ENCODE measurements at regions not wholly inside any gene's neighbourhood (a gene's known extent, or its start where the extent isn't known, plus 50 kb on each side); places are given as distances from the start of the nearest gene placed in this dataset.
A peak's percentile ranks its signal among the peaks of the same experiment; 100 is the strongest.

DNA sequence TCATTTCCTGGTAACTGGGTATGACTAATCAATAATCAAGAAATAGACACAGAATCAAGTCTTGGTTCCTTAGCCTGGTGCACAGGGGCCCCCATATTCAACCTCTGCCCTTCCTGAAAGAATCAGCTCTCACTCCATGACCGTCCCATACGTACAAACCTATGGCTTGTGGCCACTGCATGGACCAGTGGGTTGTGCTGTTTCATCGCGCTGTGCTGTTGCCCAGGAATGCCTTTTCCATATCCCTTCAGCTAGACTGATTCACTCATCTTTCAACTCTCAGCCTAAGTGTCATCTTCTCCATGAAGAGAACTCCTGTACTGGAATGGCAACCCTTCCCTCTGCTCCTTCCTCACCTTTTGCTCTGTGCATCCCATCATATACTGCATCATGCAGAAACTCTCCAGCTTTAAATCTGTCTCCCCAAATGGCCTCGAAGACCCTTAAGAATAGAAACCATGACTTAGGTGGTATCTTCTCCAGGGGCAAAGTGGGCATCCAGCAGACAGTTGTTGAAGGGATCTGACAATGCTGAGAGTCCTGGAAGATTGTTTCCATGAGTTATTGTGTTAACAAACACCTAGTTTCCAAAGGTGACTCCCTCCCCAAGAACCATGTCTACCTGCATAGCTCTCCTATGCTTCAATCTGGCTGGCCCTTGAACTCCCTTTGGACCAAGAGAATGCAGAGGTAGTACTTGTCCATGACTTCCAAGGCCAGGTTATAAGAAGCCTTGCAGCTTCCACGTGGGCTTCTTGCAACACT, 180.8 kb downstream of the ACTL7B start:
- DNase-seq, result no peak

GRCh38 chr9:108673386-108673785, 182.4 kb downstream of the ACTL7B start:
- DNase-seq, result no peak

GRCh38 chr9:108672475-108673190, 183.2 kb downstream of the ACTL7B start:
- DNase-seq, result no peak

GRCh38 chr9:108671794-108672193, 184.0 kb downstream of the ACTL7B start:
- no peak for DNase-seq

- DNase-seq, result no peak
Measured at GRCh38 chr9:108671176-108671575, 184.6 kb downstream of the ACTL7B start.

- DNase-seq, result no peak
Measured at GRCh38 chr9:108668938-108669335, 186.8 kb downstream of the ACTL7B start.

DNA sequence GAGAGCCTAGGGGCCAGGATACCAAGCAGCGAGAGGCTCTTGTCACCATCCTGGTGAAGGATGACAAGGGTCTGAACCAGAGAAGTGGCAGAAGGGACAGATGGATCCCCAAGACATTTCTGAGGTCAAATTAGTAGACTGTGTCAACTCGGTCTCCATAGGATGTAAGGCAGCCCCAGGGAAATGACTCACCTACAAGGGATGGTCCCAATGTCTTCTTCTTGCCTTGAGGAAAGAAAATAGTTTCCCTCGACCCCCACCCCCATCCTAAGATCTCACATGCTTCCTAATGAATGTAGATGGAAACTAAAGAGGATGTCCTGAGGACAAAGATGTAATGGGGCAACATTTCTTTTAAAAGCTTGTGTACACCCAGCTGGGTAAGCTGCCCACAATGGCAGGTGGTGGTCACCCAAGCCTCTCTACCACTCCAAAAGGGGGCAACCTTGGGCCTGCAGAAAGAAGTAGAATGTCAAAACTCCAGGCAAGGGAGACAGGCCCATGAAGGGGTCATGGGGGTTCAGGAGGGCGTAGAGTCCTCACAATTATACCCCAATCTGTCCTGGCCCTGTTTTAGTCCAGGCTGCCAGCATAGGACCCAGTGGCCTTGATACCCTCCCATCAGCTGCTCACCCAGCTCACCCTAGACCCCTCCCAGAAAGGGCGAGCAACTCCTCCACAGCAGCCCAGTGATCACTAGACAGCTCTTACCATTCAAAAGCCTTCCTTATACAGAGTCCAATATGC, 187.4 kb downstream of the ACTL7B start:
- no peak for DNase-seq

GRCh38 chr9:108666240-108666784, 189.5 kb downstream of the ACTL7B start:
- no peak for DNase-seq

GRCh38 chr9:108665521-108666239, 190.1 kb downstream of the ACTL7B start:
- DNase-seq, result no peak

DNA sequence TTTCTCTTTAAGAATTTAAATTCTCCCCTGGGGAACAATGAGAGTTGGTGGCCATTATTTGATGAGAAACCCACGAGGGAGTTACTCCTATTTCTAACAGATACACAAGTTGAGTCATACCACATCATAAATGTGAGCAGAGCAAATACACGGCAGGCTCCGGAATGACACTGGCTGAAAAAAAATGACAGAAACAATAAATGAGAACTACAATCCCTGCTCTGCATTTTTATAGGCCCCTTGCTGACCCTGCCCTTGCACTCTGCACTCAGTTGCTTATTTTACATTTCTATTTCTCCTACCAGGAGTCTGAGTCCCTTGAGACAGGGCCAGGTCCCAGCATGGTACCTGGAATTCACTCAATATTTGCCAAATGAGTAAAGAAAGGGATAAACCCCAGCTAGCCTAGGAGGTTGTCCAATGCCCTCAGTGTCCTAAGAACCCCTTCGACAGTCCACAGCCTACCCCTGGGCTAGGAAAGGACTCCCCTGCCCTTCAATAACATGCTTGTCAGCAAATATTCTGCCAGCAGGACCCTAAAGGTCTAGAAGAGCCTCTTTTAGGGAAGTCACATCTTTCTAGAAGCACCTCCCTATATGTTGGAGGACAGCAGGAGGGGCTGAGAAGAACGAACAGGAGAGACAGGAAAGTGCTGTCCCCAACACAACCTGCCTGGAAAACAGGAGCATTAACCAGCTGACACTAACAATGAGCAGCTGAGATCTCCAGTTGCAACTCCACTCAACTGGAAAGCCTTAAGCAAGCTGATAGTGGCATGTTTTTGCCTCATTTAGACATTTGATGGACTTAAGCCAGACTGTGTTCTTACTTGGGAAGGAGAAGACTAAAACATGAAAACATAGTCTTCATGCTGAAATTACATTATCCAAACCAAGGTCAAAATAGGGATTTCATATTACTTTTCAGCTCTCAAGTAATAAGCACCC, 191.2 kb downstream of the ACTL7B start:
- peak; percentile 32 for DNase-seq

- DNase-seq, result no peak
Measured at GRCh38 chr9:108663422-108663821, 192.4 kb downstream of the ACTL7B start.

DNA sequence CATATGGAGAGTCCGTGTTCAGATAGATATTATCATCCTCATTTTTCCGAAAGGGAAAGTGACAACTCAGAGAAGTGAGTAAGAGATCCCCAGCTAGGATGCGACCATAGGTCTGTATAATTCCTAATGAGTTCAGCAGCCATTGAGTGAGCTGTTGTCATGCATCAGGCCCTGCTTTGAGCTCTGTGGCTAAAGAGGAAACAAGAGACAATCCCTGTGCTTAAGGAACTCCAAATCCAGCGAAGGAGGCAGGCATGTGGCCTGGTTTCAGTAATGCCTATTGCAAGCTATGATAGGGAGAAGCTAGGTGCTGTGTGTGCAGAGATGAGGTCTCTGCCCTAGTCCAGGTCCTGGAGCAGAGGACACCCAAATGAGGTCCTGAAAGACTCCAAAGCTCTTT, 192.8 kb downstream of the ACTL7B start:
- no peak for DNase-seq

DNA sequence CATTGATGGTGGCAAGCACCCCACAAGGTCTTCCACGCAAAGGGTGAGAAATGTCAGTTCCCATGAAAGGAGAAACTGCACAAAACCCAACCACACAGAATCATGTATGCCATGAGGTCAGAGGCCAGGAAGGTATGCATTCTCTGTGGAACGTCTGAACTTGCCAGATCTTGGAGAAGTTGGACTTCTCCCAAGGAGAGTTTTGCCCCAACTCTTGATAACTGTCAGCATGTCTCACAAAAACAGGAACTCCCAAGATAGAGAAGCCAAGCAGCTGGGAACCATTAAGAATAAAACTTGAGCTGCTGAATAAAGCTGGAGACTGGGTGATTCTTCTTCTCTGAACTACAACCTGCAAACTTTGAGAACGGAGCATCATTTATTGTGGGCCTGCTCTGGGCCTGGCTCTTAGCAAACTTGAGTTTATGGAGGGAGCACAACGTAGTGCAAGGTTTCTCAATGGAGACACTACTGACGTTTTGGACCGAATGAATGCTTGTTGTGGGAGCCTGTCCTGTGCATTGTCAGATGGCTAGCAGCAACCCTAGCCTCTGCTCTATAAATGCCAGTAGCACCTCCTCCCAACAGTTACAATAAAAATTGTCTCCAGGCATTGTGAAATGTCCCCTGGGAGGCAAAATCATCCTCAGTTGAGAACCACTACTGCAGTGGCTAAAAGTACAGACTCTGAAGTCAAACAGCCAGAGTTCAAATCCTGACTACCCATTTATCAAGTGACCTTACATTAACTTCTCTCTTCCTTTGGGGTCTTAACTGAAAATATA, 193.5 kb downstream of the ACTL7B start:
- DNase-seq, result no peak

DNA sequence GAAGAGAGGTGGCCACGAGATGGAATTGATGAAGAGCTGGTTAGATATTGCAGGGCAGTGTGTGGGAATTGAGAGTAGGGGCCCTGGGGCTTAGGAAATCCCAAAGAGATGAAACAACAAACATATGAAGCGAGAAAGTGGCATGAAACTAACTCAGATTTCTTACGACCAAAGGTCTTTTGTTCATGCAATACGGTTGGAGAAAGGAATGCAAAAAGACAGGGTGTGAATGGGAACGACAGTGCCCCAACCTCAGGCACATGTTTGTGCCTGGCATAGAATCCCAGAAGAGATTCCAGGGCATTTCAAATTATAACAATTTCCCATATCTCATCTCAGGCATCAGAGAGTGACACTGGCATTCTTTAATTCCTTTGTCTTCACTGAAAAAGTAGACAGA, 199.2 kb downstream of the ACTL7B start:
- no peak for DNase-seq

- no peak for DNase-seq
Measured at GRCh38 chr9:108655818-108656217, 200.0 kb downstream of the ACTL7B start.

DNA sequence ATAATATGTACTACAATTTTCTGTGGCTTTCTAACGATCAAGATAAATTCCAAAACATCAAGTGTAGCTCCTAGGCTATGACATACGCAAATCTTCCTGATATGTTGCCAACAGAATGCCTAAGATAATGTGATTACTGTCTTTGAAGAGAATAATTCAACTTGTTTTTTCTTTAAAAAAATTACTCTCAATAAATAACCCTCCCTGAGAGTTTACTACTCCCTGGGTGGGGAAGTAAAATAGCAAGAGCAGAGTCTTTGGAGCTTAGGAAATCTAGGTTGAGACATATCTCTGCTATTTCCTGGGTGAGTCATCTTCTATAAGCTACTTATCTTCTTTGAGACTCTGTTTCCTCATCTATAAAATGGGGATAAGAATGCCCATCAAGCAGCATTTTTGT, 201.2 kb downstream of the ACTL7B start:
- DNase-seq, result no peak

GRCh38 chr9:108652851-108653250, 202.9 kb downstream of the ACTL7B start:
- no peak for DNase-seq

DNA sequence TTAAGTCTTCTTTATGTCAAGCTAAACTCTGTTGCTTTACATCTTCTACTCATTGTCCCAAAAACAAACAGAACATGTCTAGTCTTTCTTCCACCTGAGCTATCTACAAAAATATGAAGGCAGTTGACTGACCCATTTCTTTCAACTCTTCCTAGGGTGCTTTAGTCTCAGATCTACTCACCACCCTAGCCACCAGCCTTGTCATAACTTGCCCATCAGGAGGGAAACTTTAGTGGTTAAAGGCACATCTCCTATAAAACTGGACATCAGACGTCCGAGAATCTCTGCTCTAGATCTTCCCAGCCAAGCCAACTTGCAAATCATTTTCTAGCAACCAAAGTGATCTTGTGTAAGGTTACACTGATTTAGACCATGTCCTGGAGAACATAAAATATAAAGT, 205.0 kb downstream of the ACTL7B start:
- no peak for DNase-seq

GRCh38 chr9:108645520-108645919, 210.3 kb downstream of the ACTL7B start:
- DNase-seq, result no peak

- DNase-seq, result no peak
Measured at GRCh38 chr9:108643731-108644510, 211.9 kb downstream of the ACTL7B start.

All from retina (tissue), 1 donor.